Sigmoid colon (tissue), 4 donors: ENCODE measurements at regions not wholly inside any gene's neighbourhood (a gene's known extent, or its start where the extent isn't known, plus 50 kb on each side); places are given as distances from the start of the nearest gene placed in this dataset.

Experiments used
- CTCF ChIP-seq, 4 experiments: fragments of 450-650 bp in 3 of 4; fragments of 200-600 bp in 1 of 4; IDR thresholded peaks; one replicate each; pipeline ENCODE4 v1.5.1; 2016 to 2019; ENCODE audit warnings: antibody characterized with exemption in 4 of 4, mild to moderate bottlenecking in 3 of 4, moderate library complexity in 2 of 4
- POLR2AphosphoS5 ChIP-seq, 4 donors: sonication (generic); formaldehyde crosslinking; IDR thresholded peaks; one replicate each; pipeline ENCODE4 v1.6.1; 2017; ENCODE audit warnings: antibody characterized with exemption in 4 of 4

- no peak for TF ChIP-seq CTCF (IDR thresholded peaks at IDR 0.05)
- peak in 1 of 4 donors; percentile 6 for TF ChIP-seq POLR2AphosphoS5 (IDR thresholded peaks at IDR 0.05)
These were observed 496.9 kb upstream of the DIPK2B start for GRCh38 chrX:45697591-45697990.
